Neural cell (in vitro differentiated cells): ENCODE measurements at regions not wholly inside any gene's neighbourhood (a gene's known extent, or its start where the extent isn't known, plus 50 kb on each side); places are given as distances from the start of the nearest gene placed in this dataset.

Experiments
- CTCF ChIP-seq: fragments of 450-650 bp; IDR thresholded peaks from 2 replicates; pipeline ENCODE4 v1.5.1; 2014; ENCODE audit warnings: antibody characterized with exemption, mild to moderate bottlenecking, moderate library complexity; ENCODE audit not compliant: poor library complexity, severe bottlenecking
- EZH2 ChIP-seq: fragments of 200-600, 300-800 bp; shearing (Covaris generic), sonication (generic); IDR thresholded peaks from 2 replicates; pipeline ENCODE4 v1.6.1; 2014; ENCODE audit warnings: antibody characterized with exemption, low read length, borderline replicate concordance, mild to moderate bottlenecking; ENCODE audit not compliant: insufficient read depth, poor library complexity, severe bottlenecking

DNA sequence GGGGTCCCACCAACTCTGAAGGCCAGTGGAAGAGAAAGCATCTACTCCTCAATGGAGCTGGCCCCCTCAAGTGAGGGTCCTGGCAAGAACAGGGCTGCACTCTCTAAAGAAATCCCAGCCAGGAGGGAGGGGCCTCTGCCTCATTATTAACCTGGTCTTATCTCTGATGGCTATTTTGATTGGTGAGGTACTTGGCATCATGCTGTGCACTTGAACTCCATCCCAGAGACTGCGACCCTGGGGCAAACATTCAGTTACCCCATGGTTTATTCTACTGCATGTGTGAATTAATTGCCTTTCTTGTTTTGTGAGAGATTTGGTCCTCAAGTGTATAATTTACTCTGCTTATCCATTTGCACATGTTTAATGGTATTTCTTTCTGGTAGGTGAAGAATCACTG lies 55.0 kb upstream of the ETV3 start:
- no peak for TF ChIP-seq CTCF
- no peak for TF ChIP-seq EZH2
